NB4 (cell line): ENCODE measurements at regions not wholly inside any gene's neighbourhood (a gene's known extent, or its start where the extent isn't known, plus 50 kb on each side); places are given as distances from the start of the nearest gene placed in this dataset.

ENCODE experiments used
- CTCF ChIP-seq: IDR thresholded peaks from one replicate; pipeline ENCODE4 v1.5.1; 2012; ENCODE audit warnings: low read depth, low read length
- MAX ChIP-seq: IDR thresholded peaks from 2 replicates; pipeline ENCODE4 v1.6.1; 2011; ENCODE audit warnings: low read depth, low read length
- POLR2A ChIP-seq: IDR thresholded peaks from 2 replicates; pipeline ENCODE4 v1.6.1; 2011; ENCODE audit warnings: mild to moderate bottlenecking; ENCODE audit not compliant: insufficient read length; ENCODE audit errors: extremely low read depth

- TF ChIP-seq CTCF (no peak), POLR2A (no peak), MAX (no peak)
Measured at GRCh38 chr2:51649366-51649765, 617.4 kb upstream of the NRXN1 start.
